ENCODE measurements at regions not wholly inside any gene's neighbourhood (a gene's known extent, or its start where the extent isn't known, plus 50 kb on each side); places are given as distances from the start of the nearest gene placed in this dataset.

DNA sequence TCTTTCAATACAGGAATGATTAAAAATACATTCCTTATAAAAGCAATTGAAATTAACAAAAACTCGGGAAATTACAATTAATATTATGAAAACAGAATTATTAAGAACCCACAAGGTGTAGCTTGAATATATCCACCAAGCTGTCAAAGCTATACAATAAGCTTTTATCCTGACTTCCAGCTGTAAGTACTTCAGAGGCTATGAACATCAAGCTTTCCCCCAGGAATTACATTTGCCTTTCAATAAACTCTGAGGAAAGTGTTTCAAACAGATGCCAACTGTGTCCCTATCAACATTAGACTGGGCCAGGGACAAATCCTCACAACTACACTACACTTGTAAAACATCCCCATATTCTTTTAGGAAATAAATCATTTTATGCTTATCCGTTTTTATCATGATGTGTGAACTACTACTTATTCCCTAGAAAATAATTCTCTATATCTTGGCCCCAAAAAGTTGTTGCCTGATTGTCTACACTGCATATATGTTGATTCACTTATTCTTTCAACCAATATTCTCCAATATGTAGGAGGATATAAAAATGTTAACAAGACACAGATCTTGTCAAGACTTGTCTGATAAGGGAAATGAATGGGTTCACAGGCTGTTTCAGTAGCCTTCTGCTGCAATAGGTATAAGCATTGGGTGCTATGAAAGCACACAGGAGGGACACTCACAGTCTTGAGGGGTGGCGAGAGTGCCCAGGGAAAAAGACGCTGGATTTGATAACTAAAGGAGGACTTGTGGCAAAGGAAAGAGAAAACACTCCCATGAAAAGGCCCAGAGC, 494.1 kb downstream of the CENPC start:
- no peak for DNase-seq (ENCODE audit: low read depth in 2 of 2, low spot score in 1 of 2)

DNA sequence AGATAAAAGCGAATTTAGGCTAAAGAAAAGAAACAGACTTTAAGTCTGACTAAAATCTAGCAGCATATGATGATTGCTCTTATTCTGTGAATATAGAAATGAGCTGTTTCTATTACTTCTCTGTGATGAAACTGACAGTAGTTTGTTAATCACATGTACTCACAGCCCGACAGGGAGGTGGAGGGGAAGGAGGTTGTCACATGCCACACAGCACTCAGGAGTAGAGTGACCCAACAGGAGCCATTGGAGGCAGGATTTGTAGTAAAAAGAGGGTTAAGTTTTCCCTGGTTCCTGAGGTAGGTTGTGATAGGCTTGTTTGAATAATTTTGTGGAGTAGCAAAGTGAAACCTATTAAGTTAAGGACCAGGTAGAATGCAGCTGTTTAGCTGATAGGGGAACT, 495.9 kb downstream of the CENPC start:
- no peak for DNase-seq (ENCODE audit: low read depth in 2 of 2, low spot score in 1 of 2)

DNA sequence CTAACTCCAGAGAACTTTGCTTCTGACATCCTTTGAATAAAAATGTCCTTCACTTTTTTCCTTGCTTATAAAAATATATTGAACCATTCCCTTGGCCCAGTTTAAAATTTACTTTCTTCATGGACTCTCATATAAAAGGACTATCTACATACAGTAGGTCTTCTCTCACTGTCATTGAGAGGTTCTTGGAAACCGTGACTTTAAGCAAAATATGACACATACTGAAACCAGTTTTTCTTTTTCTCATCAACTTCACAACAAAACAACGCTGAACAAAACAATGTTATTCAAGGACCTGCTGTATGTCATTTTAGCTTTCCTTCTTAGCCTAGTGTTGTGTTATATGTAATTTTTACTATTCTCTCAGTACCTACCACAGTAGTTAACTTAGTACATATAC, 496.8 kb downstream of the CENPC start:
- no peak for DNase-seq (ENCODE audit: low read depth in 2 of 2, low spot score in 1 of 2)

DNA sequence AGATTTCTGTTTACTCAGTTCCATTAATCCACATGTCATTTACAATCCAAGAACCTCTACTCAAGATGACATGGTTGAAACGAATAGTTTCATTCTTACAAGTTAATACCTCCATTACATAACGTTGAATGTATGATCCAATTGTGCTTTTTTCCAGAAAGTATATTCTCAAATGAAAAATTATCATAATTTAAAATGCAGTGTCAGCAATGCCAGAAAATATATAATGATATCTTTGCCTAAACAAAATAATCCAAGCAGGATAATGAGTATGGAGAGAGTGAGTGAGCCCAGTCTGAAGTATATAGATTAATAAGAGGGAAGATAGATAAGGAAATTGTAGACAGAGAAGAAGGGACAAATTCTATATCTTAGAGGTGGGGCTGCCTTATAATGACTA, 505.0 kb downstream of the CENPC start:
- no peak for DNase-seq (ENCODE audit: low read depth in 2 of 2, low spot score in 1 of 2)

DNA sequence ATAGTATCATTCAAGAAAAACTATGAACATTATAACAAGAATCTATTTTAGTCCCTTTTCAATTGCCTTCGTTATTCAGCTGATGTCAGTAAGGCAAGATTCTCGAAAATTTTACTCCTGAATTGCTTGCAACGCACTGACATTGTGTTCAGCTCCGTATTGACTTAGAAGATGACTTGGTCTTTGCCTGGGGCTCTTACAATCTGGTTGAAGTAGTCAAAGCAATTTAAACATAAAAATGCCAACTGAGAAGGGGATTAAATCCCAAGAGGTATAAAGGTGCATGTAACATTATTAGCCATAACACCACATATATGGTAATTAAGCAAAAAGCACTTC, 507.1 kb downstream of the CENPC start:
- DNase-seq (ENCODE audit: low read depth in 2 of 2, low spot score in 1 of 2) = no peak

DNA sequence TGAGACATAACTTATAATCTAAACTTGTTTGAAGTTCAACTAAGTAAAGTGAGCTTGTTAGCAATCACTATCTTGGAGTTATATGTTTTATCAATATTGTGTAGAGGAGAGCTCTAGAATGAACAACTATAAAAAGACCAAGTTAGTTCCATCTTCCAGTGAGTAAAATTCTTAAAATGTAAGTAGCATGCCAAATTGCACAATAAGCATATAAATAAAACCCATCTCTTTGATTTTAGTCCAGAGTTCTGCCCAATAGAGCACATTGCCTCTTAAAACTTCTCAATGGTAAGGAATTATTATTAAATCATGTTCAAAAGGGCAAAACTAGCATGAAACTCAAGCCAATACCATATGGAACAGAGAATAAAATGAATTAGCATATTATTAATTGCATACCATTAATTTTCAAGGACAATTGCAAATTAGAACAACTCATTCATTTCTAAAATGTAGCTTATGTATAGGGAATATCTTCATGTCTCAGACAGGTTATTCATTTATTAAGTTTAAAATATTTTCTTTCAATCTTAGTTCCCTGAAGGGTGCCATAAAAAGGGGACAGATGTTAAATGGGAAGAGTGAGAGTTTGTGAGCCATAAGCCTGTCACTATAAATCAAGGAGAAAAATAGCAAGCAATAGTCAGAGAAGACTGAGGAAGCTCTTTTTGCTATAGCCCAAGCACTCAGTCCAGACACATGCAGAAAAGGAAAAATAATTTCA, 507.6 kb downstream of the CENPC start:
- no peak for DNase-seq (ENCODE audit: low read depth in 2 of 2, low spot score in 1 of 2)

DNA sequence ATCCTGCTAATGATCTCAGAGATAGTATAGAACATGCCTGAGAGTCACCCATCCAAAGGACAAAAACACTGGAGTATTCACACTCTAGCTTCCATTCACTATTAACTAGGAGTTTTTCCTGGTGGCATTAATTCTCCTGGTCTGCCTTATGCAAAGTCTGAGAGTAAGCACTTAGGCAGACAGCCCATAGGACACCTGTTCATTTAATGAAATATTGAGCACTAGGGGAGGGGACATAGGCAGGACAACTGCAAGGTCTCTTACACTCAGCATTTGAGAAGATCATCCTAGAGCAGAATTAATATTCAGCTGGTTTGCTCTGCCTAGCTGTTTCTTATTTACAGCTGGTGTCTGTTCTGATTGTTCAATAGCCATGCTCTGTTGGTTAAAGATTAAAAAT, 508.5 kb downstream of the CENPC start:
- no peak for DNase-seq (ENCODE audit: low read depth in 2 of 2, low spot score in 1 of 2)

DNA sequence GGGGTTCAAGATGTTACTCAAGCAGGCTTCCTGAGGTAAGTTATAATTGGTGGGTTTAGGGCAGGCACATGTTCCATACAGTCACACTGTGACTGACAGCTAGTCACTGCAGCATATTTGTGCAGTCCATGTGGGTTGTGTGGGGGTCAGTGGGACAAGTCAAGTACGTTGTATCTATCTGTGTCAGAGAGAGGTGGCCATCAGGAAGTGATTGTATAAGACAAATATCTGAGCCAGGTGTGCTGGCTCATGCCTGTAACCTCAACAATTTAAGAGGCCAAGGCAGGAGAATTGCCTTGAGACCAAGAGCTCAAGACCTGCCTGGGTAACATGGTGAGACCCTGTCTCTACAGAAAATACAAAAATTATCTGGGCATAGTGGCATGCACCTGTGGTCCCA, 509.3 kb downstream of the CENPC start:
- DNase-seq (ENCODE audit: low read depth in 2 of 2, low spot score in 1 of 2) = no peak

DNA sequence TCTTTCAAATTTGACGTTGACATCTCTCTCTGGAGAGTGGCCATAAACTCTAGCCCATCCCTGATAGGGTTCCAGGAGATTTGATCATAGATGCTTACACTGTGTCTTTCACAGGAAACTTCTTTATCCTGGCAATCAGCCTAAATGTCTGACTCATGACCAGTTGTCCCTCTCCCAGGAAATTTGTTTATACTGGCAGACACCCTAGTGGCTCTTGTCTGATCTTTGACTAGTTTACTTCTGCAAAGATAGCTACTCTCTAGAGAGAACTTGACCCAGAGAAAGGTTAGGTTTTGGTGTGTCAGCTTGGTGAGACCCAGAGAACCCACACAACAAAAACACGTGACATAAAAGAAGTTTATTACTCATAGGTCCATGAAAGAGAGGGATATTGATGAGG, 509.8 kb downstream of the CENPC start:
- DNase-seq (ENCODE audit: low read depth in 2 of 2, low spot score in 1 of 2) = no peak

DNA sequence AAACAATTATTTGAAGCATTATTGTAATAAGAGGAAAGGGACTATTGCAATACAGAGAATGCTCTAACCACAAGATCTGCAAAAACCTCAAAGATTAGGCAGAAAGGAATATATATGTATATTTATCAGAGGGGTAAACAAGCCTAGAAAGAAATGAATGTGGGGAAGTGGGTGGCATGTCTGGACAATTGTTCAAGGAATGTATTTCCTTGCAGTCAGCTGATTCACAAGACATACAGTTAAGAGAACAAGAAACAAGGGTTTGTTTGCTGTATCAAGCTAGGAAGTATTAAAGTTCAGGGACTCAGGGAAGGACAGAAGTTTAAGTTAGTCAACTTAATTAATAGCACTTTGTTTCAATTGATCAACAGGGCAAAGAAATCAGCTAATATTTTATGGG, 514.7 kb downstream of the CENPC start:
- DNase-seq (ENCODE audit: low read depth in 2 of 2, low spot score in 1 of 2) = no peak

DNA sequence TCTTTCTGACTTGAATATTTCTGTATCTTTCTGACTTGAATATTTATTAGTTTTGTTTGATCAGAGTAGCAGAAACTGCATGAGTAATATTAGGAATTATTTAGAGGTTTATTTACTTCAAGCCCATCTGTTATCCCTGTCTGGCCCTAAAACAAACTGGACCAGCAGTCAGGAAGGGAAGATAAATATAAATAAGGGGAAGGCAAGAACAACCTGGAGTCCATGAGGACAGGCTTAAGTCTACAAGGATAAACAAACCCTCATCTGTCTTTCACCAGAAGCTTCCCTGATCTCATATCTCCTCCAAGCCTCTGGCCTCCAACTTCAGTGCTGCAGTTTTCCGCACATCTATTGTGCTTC, 524.9 kb downstream of the CENPC start:
- DNase-seq (ENCODE audit: low read depth in 2 of 2, low spot score in 1 of 2) = no peak

DNA sequence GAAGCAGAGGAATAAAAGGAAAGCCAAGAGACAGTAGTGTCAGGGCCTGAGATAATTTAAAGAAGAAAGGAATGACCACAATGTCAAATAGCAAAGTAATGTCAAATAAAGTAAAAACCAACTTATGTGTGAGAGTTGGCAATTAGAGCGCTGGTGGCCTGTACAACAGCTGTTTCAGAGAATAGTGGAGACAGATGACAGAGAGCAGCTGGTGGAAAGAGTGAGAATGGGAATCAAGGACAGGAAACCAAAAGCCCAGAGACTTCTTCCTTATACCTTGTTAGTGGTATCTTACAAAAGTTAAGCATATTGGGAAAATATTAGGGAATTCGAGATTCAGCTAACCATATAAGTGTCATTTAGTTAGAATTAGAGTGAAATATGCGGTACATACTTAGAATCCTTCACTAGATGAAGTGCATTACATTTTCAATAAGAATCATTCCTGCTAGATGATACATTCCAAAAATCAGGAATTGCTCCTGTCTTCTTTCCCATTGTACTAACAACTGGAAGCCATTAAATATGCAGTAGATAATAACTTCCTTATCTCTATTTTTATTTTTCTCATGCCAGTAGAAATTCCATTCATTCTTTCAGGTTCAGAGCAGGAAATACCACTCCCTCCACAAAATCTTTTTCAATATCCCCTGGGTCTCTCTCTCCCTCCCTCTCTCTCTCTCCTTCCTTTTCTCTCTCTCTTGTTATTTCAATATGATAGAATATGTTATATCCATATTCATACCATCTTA, 525.4 kb downstream of the CENPC start:
- DNase-seq (ENCODE audit: low read depth in 2 of 2, low spot score in 1 of 2) = no peak

DNA sequence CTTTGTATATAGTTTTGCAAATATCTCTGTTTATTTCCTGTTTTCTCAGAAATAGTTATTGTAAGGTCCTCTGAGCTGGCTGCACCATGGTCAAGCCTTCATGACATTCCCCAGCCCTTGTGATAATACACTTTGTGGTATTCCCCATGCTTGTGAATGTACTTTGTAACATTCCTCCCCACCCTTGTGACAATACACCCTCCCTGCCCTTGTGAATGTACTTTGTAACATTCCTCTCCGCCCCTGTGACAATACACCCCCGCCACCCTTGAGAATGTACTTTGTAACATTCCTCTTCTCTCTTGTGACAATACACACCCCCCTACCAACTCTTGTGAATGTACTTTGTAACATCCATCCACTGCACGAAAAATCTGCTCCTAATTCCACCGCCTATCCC, 530.7 kb downstream of the CENPC start:
- no peak for DNase-seq (ENCODE audit: low read depth in 2 of 2, low spot score in 1 of 2)

DNA sequence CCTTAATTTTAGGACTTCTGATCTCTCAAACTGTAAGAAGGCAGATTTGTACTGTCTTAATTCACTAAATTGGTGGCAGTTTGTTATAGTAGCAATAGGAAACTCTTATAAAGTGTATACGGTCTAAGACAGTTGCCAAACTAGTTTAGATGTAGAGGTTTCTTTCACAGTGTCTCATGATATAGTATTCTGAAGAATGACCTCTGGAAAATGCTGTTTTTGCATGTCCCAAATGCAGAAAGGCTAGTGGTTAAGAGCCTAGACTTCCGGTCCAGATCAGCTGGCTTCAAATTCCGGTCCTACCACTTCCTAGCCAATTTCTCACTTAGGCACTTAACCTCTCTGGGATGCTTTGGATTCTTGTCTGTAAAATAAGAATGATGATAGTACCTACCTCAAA, 538.5 kb downstream of the CENPC start:
- no peak for DNase-seq (ENCODE audit: low read depth in 2 of 2, low spot score in 1 of 2)

DNA sequence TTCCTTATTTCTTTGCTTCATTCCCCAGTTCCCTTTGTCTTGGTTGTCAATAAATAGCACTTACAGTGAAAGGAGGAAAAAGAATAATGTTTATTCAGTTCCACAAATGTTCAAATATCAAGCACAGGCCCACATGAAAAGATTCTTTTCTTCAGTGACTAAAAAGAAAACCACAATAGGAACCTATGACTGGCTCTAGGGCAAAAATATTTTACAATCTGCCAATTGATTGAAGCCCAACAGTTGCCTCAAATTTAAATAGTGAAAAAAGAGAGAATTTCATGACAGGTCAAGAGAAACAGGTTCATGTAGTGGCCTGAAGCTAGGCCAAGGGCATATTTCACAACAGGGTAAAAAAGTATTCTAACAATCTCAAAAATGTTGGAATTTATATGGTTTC, 553.8 kb downstream of the CENPC start:
- DNase-seq (ENCODE audit: low read depth in 2 of 2, low spot score in 1 of 2) = no peak

DNA sequence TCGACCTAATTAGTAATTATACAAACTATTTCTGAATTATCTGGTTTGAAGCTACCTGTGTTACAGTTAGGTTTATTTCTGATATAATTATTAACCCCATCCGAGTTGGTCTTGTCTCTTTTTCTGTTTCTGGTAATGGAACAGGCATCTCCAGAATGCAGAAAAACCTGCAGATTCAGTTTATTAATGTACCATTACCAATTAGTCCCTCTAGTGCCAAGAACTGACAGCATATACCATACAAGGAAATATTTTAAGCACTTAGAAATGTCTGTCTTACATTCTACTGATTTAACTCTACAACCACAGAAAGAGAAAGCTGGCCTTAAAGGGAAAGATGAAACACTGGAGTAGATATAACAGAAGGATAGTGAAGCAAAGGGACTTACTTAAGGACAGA, 570.6 kb downstream of the CENPC start:
- no peak for DNase-seq (ENCODE audit: low read depth in 2 of 2, low spot score in 1 of 2)

DNA sequence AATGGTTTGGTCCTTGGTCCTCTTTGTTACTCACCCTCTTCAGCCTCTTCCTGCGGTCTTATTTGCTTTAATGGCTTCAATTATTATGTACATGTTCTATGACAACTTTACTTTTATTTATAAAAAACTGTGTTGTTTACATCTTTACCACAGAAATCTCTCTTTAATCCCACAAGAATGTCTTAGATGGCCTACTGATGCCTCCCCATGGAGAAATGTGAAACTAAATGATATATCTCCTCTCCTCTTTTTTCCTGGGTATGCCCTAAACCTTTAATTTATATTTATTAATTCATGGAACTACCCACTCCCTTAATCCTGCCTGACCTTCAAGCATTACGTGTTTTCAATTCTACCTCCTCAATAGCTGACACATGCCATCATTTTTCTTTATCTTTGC, 573.2 kb downstream of the CENPC start:
- no peak for DNase-seq (ENCODE audit: low read depth in 2 of 2, low spot score in 1 of 2)

DNA sequence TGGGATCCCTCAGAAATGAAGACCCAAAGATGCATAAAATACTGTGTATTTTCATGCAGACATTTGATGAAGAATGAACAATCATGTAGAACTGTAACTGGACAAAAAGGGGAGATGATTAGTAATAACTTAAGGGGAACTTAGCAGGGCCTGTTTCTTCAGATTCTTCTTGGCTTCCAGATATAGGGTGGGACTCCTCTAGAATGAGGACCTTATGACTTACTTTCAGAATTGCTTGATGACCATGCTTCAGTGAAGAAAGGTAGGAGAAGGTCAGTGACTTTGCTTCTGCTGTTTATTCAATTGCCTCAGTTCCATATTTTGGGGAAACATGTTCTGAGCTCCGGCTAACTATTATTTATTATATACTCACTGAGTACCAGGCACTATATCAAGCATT, 580.8 kb downstream of the CENPC start:
- no peak for DNase-seq (ENCODE audit: low read depth in 2 of 2, low spot score in 1 of 2)

DNA sequence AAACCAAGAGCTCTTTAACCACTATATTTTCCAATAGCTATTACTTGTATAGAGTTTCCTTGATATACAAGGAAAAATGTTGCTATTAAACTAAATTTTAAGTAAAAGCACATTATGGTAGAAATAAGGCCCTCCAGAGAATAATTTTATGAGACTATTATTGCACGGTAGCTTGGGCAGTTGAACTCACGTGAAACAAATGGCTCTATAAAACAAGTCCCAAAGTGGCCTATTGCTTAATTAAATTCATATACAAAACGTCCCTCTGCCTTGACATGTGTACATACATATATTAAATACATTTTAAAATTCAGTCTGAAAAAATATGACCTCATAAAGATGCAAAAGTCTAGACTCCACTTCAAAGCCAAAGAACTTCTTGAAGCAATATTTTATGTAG, 582.2 kb downstream of the CENPC start:
- no peak for DNase-seq (ENCODE audit: low read depth in 2 of 2, low spot score in 1 of 2)

DNA sequence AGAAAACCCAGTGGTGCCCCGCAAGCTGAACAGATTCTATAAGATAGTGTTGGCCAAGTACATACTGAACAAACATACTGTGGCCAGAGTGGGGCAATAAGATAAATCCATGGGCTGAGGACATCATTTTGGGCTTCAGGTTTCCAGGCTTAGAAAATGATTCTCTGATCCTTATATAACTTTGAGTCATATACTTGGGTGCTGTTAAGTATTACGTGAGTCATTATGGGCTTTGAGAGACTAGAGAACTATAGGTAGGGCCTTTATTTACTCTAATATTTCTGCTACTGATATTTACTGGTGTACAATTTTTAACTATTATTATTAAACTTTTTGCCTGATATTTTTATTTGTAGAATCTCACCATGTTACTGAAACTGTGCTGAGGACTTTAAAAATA, 586.1 kb downstream of the CENPC start:
- DNase-seq (ENCODE audit: low read depth in 2 of 2, low spot score in 1 of 2) = no peak

DNA sequence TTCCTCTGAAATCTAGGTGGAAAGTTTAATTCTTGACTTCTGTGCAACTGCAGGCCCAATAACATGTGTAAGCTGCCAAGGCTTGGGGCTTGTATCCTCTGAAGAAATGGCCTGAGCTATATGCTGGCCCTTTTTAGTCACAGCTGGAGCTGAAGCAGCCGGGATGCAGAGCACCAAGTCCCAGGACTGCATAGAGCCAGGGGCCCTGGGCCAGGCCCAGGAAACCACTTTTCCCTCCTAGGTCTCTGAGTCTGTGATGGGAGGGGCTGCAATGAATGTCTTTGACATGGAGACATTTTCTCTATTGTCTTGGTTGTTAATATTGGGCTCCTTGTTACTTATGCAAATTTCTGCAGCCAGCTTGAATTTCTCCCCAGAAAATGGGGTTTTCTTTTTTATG, 588.5 kb downstream of the CENPC start:
- no peak for DNase-seq (ENCODE audit: low read depth in 2 of 2, low spot score in 1 of 2)

DNA sequence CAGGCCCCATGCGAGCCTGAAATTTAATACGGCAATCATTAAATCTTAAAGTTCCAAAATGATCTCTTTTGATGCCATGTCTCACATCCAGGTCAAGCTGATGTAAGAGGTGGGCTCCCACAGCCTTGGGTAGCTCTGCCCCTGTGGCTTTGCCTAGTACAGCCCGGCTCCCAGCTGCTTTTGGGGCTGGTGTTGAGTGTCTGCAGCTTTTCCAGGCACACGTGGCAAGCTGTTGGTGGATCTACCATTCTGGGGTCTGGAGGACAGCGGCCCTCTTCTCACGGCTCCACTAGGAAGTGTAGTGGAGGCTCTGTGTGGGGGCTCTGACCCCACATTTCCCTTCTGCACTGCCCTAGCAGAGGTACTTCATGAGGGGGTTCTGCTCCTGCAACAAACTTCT, 588.9 kb downstream of the CENPC start:
- no peak for DNase-seq (ENCODE audit: low read depth in 2 of 2, low spot score in 1 of 2)
